Liver (tissue), 8 donors: ENCODE measurements at regions not wholly inside any gene's neighbourhood (a gene's known extent, or its start where the extent isn't known, plus 50 kb on each side); places are given as distances from the start of the nearest gene placed in this dataset.

ENCODE experiments used
- DNase-seq: peaks from one replicate; pipeline ENCODE4 v3.0.0-alpha.2; 2017; ENCODE audit warnings: low spot score
- H3K27ac ChIP-seq, 2 donors: one replicate each; pipeline ENCODE4 v1.7.0; 2013; ENCODE audit warnings: inconsistent platforms in 2 of 2, low read length in 2 of 2, control low read depth in 1 of 2, low read depth in 1 of 2, mild to moderate bottlenecking in 1 of 2
- H3K27me3 ChIP-seq, 4 donors: one replicate each; pipeline versions ENCODE4 v1.6.1 to v1.7.0; 2013; ENCODE audit warnings: low read length in 3 of 4, inconsistent platforms in 1 of 4, mild to moderate bottlenecking in 1 of 4, moderate library complexity in 1 of 4; ENCODE audit not compliant: control insufficient read depth in 4 of 4, insufficient read depth in 4 of 4
- H3K36me3 ChIP-seq, 4 donors: one replicate each; pipeline versions ENCODE4 v1.6.1 to v1.7.0; 2013; ENCODE audit warnings: low read length in 3 of 4, mild to moderate bottlenecking in 3 of 4, low read depth in 1 of 4, moderate library complexity in 1 of 4; ENCODE audit not compliant: control insufficient read depth in 4 of 4, insufficient read depth in 3 of 4
- H3K4me1 ChIP-seq, 4 donors: one replicate each; pipeline versions ENCODE4 v1.6.1 to v1.7.0; 2013; ENCODE audit warnings: low read length in 3 of 4, mild to moderate bottlenecking in 3 of 4, moderate library complexity in 1 of 4; ENCODE audit not compliant: control insufficient read depth in 4 of 4, insufficient read depth in 4 of 4
- H3K4me3 ChIP-seq, 3 donors: one replicate each; pipeline versions ENCODE4 v1.6.1 to v1.7.0; 2013; ENCODE audit warnings: low read length in 3 of 3, control low read depth in 1 of 3, low read depth in 1 of 3, mild to moderate bottlenecking in 1 of 3
- H3K9ac ChIP-seq, 2 donors: one replicate each; pipeline ENCODE4 v1.7.0; 2013; ENCODE audit warnings: low read length in 2 of 2, mild to moderate bottlenecking in 2 of 2, moderate library complexity in 2 of 2, control low read depth in 1 of 2, low read depth in 1 of 2
- H3K9me3 ChIP-seq, 4 donors: one replicate each; pipeline versions ENCODE4 v1.6.1 to v1.7.0; 2013; ENCODE audit warnings: low read length in 3 of 4; ENCODE audit not compliant: control insufficient read depth in 4 of 4
- ATF3 ChIP-seq: IDR thresholded peaks from 2 replicates; pipeline ENCODE4 v1.6.1; 2016; ENCODE audit warnings: antibody characterized with exemption
- EGR1 ChIP-seq, 2 donors: IDR thresholded peaks; 2 replicates each; pipeline ENCODE4 v1.6.1; 2016 to 2018; ENCODE audit warnings: antibody characterized with exemption in 2 of 2, low read depth in 2 of 2
- FOXA1 ChIP-seq: IDR thresholded peaks from 2 replicates; pipeline ENCODE4 v1.6.1; 2016; ENCODE audit warnings: antibody characterized with exemption
- FOXA2 ChIP-seq: IDR thresholded peaks from 2 replicates; pipeline ENCODE4 v1.6.1; 2016; ENCODE audit warnings: antibody characterized with exemption
- GABPA ChIP-seq, 2 donors: IDR thresholded peaks in 1 of 2; conservative IDR thresholded peaks in 1 of 2; 2 replicates each; pipeline ENCODE4 v1.6.1; 2016; ENCODE audit warnings: antibody characterized with exemption in 2 of 2, mild to moderate bottlenecking in 1 of 2, moderate library complexity in 1 of 2
- HNF4A ChIP-seq, 2 donors: conservative IDR thresholded peaks; 2 replicates each; pipeline ENCODE4 v1.6.1; 2016; ENCODE audit warnings: antibody characterized with exemption in 2 of 2, mild to moderate bottlenecking in 2 of 2
- HNF4G ChIP-seq: IDR thresholded peaks from 2 replicates; pipeline ENCODE4 v1.6.1; 2016; ENCODE audit warnings: antibody characterized with exemption
- JUND ChIP-seq, 2 donors: IDR thresholded peaks; 2 replicates each; pipeline ENCODE4 v1.6.1; 2016; ENCODE audit warnings: antibody characterized with exemption in 2 of 2
- RAD21 ChIP-seq, 2 donors: IDR thresholded peaks; 2 replicates each; pipeline ENCODE4 v1.6.1; 2016; ENCODE audit warnings: antibody characterized with exemption in 2 of 2, mild to moderate bottlenecking in 2 of 2
- REST ChIP-seq: IDR thresholded peaks from 2 replicates; pipeline ENCODE4 v1.6.1; 2016; ENCODE audit warnings: antibody characterized with exemption, mild to moderate bottlenecking
- RXRA ChIP-seq, 2 donors: IDR thresholded peaks; 2 replicates each; pipeline ENCODE4 v1.6.1; 2017 to 2018; ENCODE audit warnings: antibody characterized with exemption in 2 of 2, mild to moderate bottlenecking in 1 of 2
- SP1 ChIP-seq: IDR thresholded peaks from 2 replicates; pipeline ENCODE4 v1.6.1; 2018; ENCODE audit warnings: antibody characterized with exemption, mild to moderate bottlenecking
- TAF1 ChIP-seq: conservative IDR thresholded peaks from 2 replicates; pipeline ENCODE4 v1.6.1; 2016; ENCODE audit warnings: antibody characterized with exemption, mild to moderate bottlenecking
- YY1 ChIP-seq: IDR thresholded peaks from 2 replicates; pipeline ENCODE4 v1.6.1; 2016; ENCODE audit warnings: antibody characterized with exemption, mild to moderate bottlenecking
- WGBS: extraction: QIAGEN DNeasy Blood & Tissue Kit; methylation state at CpG from one replicate; pipeline ENCODE4 v1.1.7; 2013; 5-methylcytosine and 5-hydroxymethylcytosine counted together
- TF ChIP-seq, protein P1 (sequence below): IDR thresholded peaks from 2 replicates; pipeline ENCODE4 v1.6.1; 2016; ENCODE audit warnings: antibody characterized with exemption
- TF ChIP-seq, protein P2 (sequence below): IDR thresholded peaks from 2 replicates; pipeline ENCODE4 v1.6.1; 2016; ENCODE audit warnings: antibody characterized with exemption
- TF ChIP-seq, protein P3 (sequence below): fragments of 150-350 bp; IDR thresholded peaks from 2 replicates; pipeline ENCODE4 v1.5.1; 2017; ENCODE audit warnings: improper control_type of control experiment, low read depth, low read length; ENCODE audit not compliant: missing input control
- donor health status: healthy.
- donor health status: healthy.
- donor health status: healthy.
- donor health status: healthy.
- donor health status: healthy.

DNA sequence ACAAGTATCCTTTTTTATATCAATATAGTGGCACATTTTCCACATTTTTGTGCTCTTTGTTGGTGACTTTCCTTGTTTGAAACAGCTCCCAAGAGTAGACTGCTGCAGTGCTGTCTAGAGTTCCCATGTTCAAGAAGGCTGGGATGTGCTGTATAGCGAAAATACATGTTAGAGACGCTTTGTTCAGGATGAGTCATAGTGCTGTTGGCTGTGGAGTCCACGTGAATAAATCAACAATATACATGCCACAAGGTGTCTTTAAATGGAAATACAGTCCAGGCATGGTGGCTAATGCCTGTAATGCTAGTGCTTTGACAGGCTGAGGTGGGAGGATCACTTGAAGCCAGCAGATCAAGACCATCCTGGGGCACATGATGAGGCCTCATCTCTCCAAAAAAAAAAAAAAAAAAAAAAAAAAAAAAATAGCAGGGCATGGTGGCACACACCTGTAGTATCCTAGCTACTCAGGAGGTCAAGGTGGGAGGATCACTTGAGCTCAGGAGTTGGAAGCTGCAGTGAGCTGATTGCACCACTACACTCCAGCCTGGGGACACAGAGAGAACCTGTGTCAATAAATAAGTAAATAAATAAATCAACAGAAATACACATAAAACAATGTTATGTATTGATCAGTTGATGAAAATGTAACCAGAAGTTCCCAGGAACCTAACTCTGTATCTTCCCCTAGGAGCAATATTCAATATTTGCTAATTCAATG, 256.8 kb upstream of the STS start:
- Histone ChIP-seq H3K36me3 (no peaks in the 10 kb centered on the region), H3K27ac (peak overlapping the region; percentile 42 to 64), H3K9ac (no peak overlapping the region), H3K9me3 (peaks cover 0 to 5% (median 1%) of the 10 kb centered on the region in 4 donors), H3K27me3 (no peaks in the 10 kb centered on the region), H3K4me1 (peaks cover 0 to 13% (median 13%) of the 10 kb centered on the region in 4 donors), H3K4me3 (no peak overlapping the region)
- TF ChIP-seq RAD21 (IDR thresholded peaks at IDR 0.05), result no peak
- TF ChIP-seq RXRA (IDR thresholded peaks at IDR 0.05), result no peak
- no peak for TF ChIP-seq JUND (IDR thresholded peaks at IDR 0.05)
- TF ChIP-seq FOXA1, result no peak
- no peak for TF ChIP-seq ATF3
- no peak for TF ChIP-seq HNF4A (conservative IDR thresholded peaks at IDR 0.05)
- TF ChIP-seq GABPA (IDR thresholded peaks at IDR 0.05 in 1 of 2, conservative IDR thresholded peaks at IDR 0.05 in 1 of 2), result no peak
- TF ChIP-seq SP1, result no peak
- TF ChIP-seq FOXA2, result no peak
- TF ChIP-seq, protein P1, sequence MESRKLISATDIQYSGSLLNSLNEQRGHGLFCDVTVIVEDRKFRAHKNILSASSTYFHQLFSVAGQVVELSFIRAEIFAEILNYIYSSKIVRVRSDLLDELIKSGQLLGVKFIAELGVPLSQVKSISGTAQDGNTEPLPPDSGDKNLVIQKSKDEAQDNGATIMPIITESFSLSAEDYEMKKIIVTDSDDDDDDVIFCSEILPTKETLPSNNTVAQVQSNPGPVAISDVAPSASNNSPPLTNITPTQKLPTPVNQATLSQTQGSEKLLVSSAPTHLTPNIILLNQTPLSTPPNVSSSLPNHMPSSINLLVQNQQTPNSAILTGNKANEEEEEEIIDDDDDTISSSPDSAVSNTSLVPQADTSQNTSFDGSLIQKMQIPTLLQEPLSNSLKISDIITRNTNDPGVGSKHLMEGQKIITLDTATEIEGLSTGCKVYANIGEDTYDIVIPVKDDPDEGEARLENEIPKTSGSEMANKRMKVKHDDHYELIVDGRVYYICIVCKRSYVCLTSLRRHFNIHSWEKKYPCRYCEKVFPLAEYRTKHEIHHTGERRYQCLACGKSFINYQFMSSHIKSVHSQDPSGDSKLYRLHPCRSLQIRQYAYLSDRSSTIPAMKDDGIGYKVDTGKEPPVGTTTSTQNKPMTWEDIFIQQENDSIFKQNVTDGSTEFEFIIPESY, result no peak
- no peak for TF ChIP-seq EGR1 (IDR thresholded peaks at IDR 0.05; ENCODE audit: low read depth in 2 of 2)
- TF ChIP-seq, protein P2, sequence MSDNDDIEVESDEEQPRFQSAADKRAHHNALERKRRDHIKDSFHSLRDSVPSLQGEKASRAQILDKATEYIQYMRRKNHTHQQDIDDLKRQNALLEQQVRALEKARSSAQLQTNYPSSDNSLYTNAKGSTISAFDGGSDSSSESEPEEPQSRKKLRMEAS, result no peak
- TF ChIP-seq, protein P3, sequence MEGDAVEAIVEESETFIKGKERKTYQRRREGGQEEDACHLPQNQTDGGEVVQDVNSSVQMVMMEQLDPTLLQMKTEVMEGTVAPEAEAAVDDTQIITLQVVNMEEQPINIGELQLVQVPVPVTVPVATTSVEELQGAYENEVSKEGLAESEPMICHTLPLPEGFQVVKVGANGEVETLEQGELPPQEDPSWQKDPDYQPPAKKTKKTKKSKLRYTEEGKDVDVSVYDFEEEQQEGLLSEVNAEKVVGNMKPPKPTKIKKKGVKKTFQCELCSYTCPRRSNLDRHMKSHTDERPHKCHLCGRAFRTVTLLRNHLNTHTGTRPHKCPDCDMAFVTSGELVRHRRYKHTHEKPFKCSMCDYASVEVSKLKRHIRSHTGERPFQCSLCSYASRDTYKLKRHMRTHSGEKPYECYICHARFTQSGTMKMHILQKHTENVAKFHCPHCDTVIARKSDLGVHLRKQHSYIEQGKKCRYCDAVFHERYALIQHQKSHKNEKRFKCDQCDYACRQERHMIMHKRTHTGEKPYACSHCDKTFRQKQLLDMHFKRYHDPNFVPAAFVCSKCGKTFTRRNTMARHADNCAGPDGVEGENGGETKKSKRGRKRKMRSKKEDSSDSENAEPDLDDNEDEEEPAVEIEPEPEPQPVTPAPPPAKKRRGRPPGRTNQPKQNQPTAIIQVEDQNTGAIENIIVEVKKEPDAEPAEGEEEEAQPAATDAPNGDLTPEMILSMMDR, result no peak
- no peak for TF ChIP-seq REST
- no peak for TF ChIP-seq YY1
- TF ChIP-seq HNF4G, result no peak
- no peak for TF ChIP-seq TAF1
- WGBS, result 86% methylated on average over 3 of the region's 3 CpGs
- no peak for DNase-seq
